IPS DF 6.9 (cell line): ENCODE measurements at regions not wholly inside any gene's neighbourhood (a gene's known extent, or its start where the extent isn't known, plus 50 kb on each side); places are given as distances from the start of the nearest gene placed in this dataset.

ENCODE experiments used
- DNase-seq: peaks from one replicate; pipeline ENCODE4 v3.0.0-alpha.2; 2013; ENCODE audit warnings: low read depth, low spot score
- H3K27ac ChIP-seq: one replicate; pipeline ENCODE4 v1.5.1; 2013; ENCODE audit warnings: low read length, control low read depth
- H3K27me3 ChIP-seq: 2 replicates; pipeline ENCODE4 v1.6.1; 2013; ENCODE audit warnings: mild to moderate bottlenecking, low read length; ENCODE audit not compliant: control insufficient read depth, insufficient read depth
- H3K36me3 ChIP-seq: 2 replicates; pipeline ENCODE4 v1.6.1; 2013; ENCODE audit warnings: low read length; ENCODE audit not compliant: control insufficient read depth, insufficient read depth
- H3K4me1 ChIP-seq: 2 replicates; pipeline ENCODE4 v1.6.1; 2013; ENCODE audit warnings: low read length; ENCODE audit not compliant: control insufficient read depth, insufficient read depth
- H3K4me3 ChIP-seq: 2 replicates; pipeline ENCODE4 v1.5.1; 2013; ENCODE audit warnings: mild to moderate bottlenecking, low read length
- H3K9me3 ChIP-seq: 2 replicates; pipeline ENCODE4 v1.6.1; 2013; ENCODE audit warnings: low read length, inconsistent platforms; ENCODE audit not compliant: control insufficient read depth, insufficient read depth
- WGBS: extraction: QIAGEN DNeasy Blood & Tissue Kit; methylation state at CpG from one replicate; pipeline ENCODE4 v1.1.7; 2013; ENCODE audit warnings: mixed read lengths, missing lambda C conversion rate; ENCODE audit not compliant: insufficient read length, insufficient coverage; 5-methylcytosine and 5-hydroxymethylcytosine counted together

DNA sequence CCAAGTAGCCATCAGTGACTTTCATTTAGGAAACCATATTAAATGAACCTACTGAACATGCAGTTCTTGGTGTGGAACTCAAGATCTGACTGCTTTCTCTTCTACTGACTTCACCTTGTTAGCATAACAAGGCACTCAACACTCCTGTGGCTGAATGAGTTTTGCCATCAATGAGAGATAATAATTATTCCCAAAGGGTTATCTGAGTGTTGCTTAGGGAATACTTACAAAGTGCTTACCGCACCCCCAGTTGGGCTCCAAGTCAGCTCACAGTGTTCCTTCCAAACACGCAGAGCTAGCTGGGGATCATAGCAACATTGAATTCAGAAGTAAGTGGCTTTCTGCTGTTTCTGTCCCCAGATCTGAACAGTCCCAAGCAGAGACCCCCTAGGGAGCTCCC, 182.9 kb downstream of the SREK1 start:
- H3K27me3 ChIP-seq: no peaks in the 10 kb centered on the region
- H3K27ac ChIP-seq: no peak overlapping the region
- DNase-seq: no peak
- no peaks in the 10 kb centered on the region for H3K9me3 ChIP-seq
- no peaks in the 10 kb centered on the region for H3K36me3 ChIP-seq
- WGBS: no CpG with 5 or more reads among the region's 2 CpGs
- no peaks in the 10 kb centered on the region for H3K4me1 ChIP-seq
- no peak overlapping the region for H3K4me3 ChIP-seq

- Histone ChIP-seq H3K27me3 (no peaks in the 10 kb centered on the region), H3K27ac (no peak overlapping the region), H3K9me3 (no peaks in the 10 kb centered on the region), H3K4me1 (no peaks in the 10 kb centered on the region), H3K4me3 (no peak overlapping the region), H3K36me3 (no peaks in the 10 kb centered on the region)
- no CpG with 5 or more reads among the region's 3 CpGs for WGBS
- no peak for DNase-seq
These were observed 185.0 kb downstream of the SREK1 start for GRCh38 chr5:66329078-66329477.

DNA sequence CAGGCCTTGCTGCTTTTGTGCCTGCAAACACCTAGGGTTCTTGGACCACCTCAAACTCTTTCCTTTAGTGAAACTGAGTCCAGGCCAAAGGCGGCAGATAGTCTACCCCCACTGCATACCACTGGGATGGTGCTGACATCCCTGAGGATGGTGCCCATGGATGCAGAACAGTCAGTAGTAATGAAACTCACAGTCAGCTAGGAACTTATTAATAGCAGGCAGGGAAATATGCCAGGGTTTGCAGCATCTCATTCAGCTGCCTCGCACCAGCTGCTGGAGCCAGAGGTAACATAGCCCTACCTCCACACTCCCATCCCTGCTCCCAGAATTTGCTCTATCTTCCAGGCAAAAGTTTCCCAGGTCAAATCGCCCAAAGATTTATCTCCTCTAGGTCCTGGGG, 189.1 kb downstream of the SREK1 start:
- Histone ChIP-seq H3K27me3 (no peaks in the 10 kb centered on the region), H3K4me1 (no peaks in the 10 kb centered on the region), H3K27ac (no peak overlapping the region), H3K4me3 (no peak overlapping the region), H3K36me3 (no peaks in the 10 kb centered on the region), H3K9me3 (no peaks in the 10 kb centered on the region)
- no CpG with 5 or more reads among the region's 3 CpGs for WGBS
- no peak for DNase-seq

DNA sequence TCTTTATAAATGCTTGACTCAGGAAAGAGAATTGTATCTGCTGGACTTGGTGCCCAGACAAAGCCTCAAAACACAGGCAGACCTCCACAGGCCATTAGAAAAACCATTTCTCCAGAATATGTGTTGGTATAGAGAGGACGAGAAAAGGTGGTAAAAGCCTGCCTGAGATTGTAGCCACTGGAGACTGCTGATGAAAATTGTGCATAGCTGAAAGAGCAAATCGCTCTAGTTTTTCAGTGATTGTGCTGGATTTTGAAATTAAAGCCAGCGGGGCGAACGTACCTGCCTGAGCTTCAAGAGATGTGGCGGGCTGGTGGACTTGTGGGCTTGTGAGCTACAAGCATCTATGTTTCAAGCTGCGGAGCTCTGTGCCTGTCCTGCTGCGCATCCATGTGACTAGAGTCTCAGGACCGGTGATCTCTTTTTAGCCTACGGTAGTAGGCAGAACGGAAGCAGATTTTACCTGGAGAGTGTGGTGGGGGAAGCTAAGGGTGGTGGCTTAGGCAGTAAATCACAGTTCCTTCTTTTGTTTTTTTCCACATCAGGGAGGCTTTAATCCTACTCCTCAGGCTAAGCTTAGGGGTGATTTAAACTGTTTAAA, 193.6 kb downstream of the SREK1 start:
- WGBS: no CpG with 5 or more reads among the region's 11 CpGs

DNA sequence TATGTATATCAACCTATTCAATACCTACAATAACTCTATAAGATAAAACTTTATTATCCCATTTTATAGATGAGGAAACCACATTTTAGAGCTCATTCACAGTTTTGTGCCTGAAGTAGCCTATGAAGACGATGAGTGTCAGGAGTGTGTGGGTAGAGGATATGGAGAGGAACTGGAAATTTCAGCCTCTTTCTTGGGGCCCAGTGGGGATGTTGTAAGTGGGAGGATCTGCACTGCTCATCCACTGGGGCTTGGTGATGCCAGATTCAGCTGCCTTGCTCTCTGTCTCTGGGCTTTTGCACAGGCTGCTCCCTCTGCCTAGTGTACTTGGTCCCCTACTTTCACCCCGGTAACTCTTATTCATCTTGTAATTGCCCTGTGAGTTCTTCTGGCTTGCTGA, 194.7 kb downstream of the SREK1 start:
- WGBS: no CpG with 5 or more reads among the region's 2 CpGs
- H3K9me3 ChIP-seq: no peaks in the 10 kb centered on the region

More for the DNA sequence above, 193.6 kb downstream of the SREK1 start:
- H3K4me3 ChIP-seq: no peak overlapping the region
- H3K27ac ChIP-seq: no peak overlapping the region
- no peaks in the 10 kb centered on the region for H3K4me1 ChIP-seq
- no peaks in the 10 kb centered on the region for H3K36me3 ChIP-seq
- no peaks in the 10 kb centered on the region for H3K27me3 ChIP-seq
- no peaks in the 10 kb centered on the region for H3K9me3 ChIP-seq
- DNase-seq: no peak

DNA sequence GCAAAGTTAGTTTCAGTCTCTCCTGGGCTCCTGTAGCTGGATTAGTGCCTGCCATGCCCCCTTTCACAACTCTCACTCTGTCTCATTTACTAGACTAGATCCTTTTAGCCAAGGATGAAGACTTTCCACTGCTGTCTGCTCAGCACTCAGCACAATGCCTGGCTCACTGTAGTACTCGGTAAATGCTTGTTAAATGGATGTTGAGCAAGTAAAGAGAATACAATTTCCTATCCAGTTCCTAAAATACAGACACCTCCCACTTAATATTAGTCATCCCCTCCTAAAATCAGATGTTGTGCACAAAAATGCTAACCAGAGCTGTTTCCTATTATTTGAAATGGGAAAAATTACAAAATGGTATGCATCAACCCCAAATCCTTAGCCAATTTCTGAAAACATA, 195.8 kb downstream of the SREK1 start:
- Histone ChIP-seq H3K27me3 (no peaks in the 10 kb centered on the region), H3K4me1 (no peaks in the 10 kb centered on the region), H3K27ac (no peak overlapping the region), H3K36me3 (no peaks in the 10 kb centered on the region), H3K9me3 (no peaks in the 10 kb centered on the region), H3K4me3 (no peak overlapping the region)
- DNase-seq: no peak
- no CpG with 5 or more reads among the region's 1 CpG for WGBS

More for the DNA sequence above, 194.7 kb downstream of the SREK1 start:
- Histone ChIP-seq H3K4me1 (no peaks in the 10 kb centered on the region), H3K27ac (no peak overlapping the region), H3K36me3 (no peaks in the 10 kb centered on the region), H3K27me3 (no peaks in the 10 kb centered on the region), H3K4me3 (no peak overlapping the region)
- DNase-seq: no peak

DNA sequence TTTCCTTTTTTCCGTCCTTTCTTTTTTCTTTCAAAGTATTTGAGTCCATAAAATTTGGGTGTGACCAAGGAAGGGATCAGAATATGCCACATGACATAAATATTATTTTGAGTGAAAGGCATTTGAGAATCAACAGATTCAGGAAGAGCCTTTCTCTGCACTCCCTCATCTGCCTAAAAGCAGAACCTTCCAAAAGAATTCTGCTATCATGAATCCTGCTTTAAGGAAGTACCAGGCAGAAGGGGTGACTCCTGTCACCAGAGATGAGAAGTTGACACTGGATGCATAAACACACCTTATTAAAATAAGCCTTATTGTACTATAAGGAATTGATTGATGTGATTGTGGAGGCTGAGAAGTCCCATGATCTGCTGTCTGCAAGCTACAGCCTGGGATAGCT, 196.7 kb downstream of the SREK1 start:
- Histone ChIP-seq H3K27me3 (no peaks in the 10 kb centered on the region), H3K36me3 (no peaks in the 10 kb centered on the region), H3K9me3 (no peaks in the 10 kb centered on the region), H3K27ac (no peak overlapping the region), H3K4me3 (no peak overlapping the region), H3K4me1 (no peaks in the 10 kb centered on the region)
- no peak for DNase-seq
- WGBS: no CpG with 5 or more reads among the region's 1 CpG

GRCh38 chr5:66342341-66342880, 198.3 kb downstream of the SREK1 start:
- no peaks in the 10 kb centered on the region for H3K27me3 ChIP-seq
- DNase-seq: no peak
- H3K9me3 ChIP-seq: no peaks in the 10 kb centered on the region
- no peaks in the 10 kb centered on the region for H3K36me3 ChIP-seq
- H3K27ac ChIP-seq: no peak overlapping the region
- no peak overlapping the region for H3K4me3 ChIP-seq
- no peaks in the 10 kb centered on the region for H3K4me1 ChIP-seq

GRCh38 chr5:66343370-66344071, 199.4 kb downstream of the SREK1 start:
- no CpG with 5 or more reads among the region's 5 CpGs for WGBS

DNA sequence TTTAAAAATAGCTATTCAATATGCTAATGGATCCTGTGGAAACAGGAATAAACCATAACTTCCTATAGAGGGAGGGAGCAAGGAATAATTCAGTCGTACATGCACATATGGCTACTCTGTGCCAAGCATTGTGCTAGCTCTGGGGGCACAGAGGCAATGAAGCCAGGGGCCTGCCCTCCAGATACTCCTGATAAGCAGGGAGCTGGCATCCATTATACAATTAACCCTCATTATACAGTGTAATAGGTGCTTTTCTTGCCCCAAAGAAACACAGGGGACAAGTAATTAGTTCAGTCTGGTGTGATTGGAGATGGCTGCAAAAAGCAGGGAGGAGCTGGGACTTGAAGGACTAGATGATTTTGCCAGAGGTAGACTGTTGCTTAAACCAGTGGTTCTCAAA, 200.4 kb downstream of the SREK1 start:
- Histone ChIP-seq H3K36me3 (no peaks in the 10 kb centered on the region), H3K9me3 (no peaks in the 10 kb centered on the region), H3K27ac (no peak overlapping the region), H3K4me3 (no peak overlapping the region), H3K27me3 (no peaks in the 10 kb centered on the region), H3K4me1 (no peaks in the 10 kb centered on the region)
- WGBS: no CpG with 5 or more reads among the region's 1 CpG
- no peak for DNase-seq

More at GRCh38 chr5:66343370-66344071, 199.4 kb downstream of the SREK1 start:
- Histone ChIP-seq H3K36me3 (no peaks in the 10 kb centered on the region), H3K27ac (no peak overlapping the region), H3K4me3 (no peak overlapping the region), H3K27me3 (no peaks in the 10 kb centered on the region), H3K4me1 (no peaks in the 10 kb centered on the region), H3K9me3 (no peaks in the 10 kb centered on the region)
- no peak for DNase-seq

DNA sequence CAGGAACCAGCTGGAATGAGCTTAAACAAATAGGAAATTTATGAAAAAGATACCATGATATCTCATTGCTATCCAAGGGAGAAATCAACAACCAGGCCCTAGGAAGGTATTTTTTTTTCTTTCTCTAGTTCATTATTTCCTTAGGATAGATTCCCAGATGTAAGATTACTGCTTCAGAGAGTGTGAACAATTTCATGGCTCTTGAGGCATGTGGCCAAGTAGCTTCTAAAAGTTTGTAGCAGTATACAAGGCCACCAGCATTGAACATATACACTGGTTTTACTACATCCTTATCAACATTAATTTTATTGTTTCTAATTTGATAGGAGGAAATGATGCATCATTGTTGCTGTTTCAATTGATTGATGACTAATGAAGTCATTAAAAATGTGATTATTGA, 201.2 kb downstream of the SREK1 start:
- no peaks in the 10 kb centered on the region for H3K4me1 ChIP-seq
- DNase-seq: no peak
- H3K4me3 ChIP-seq: no peak overlapping the region
- H3K9me3 ChIP-seq: no peaks in the 10 kb centered on the region
- no peaks in the 10 kb centered on the region for H3K36me3 ChIP-seq
- H3K27ac ChIP-seq: no peak overlapping the region
- H3K27me3 ChIP-seq: no peaks in the 10 kb centered on the region
